Astrocyte of the cerebellum (primary cell): ENCODE measurements at regions not wholly inside any gene's neighbourhood (a gene's known extent, or its start where the extent isn't known, plus 50 kb on each side); places are given as distances from the start of the nearest gene placed in this dataset.

ENCODE experiments used
- DNase-seq: peaks from one replicate; pipeline ENCODE4 v3.0.0-alpha.2; 2011; ENCODE audit warnings: low read depth
- H3K4me3 ChIP-seq: 2 replicates; pipeline ENCODE4 v1.5.1; 2011; ENCODE audit warnings: mild to moderate bottlenecking, low read depth, low read length, moderate library complexity
- CTCF ChIP-seq: IDR thresholded peaks from 2 replicates; pipeline ENCODE4 v1.5.1; 2012; ENCODE audit warnings: low read length, low read depth, moderate library complexity, mild to moderate bottlenecking; ENCODE audit errors: missing control alignments
- in situ Hi-C: cut with HindIII; loops from 2 replicates; pipeline ENCODE4 v1.10.0; 2017; ENCODE audit warnings: low sequenced_read_pairs

- H3K4me3 ChIP-seq = no peak overlapping the region
- DNase-seq = no peak
- in situ Hi-C loops = no loop called here
- TF ChIP-seq CTCF = no peak
These were observed 940.5 kb upstream of the DDX18 start for GRCh38 chr2:116874021-116874420.

GRCh38 chr2:116877274-116877673 is 937.2 kb upstream of the DDX18 start:
- in situ Hi-C loops = no loop called here
- H3K4me3 ChIP-seq = no peak overlapping the region
- no peak for DNase-seq
- no peak for TF ChIP-seq CTCF

- DNase-seq = no peak
- H3K4me3 ChIP-seq = no peak overlapping the region
- no peak for TF ChIP-seq CTCF
- in situ Hi-C loops = no loop called here
These were observed 936.5 kb upstream of the DDX18 start for GRCh38 chr2:116877944-116878343.

GRCh38 chr2:116879650-116880160 is 934.8 kb upstream of the DDX18 start:
- in situ Hi-C loops = no loop called here

GRCh38 chr2:116891191-116891590 is 923.3 kb upstream of the DDX18 start:
- TF ChIP-seq CTCF = no peak
- no peak overlapping the region for H3K4me3 ChIP-seq
- DNase-seq = no peak
- in situ Hi-C loops = no loop called here

More at GRCh38 chr2:116879650-116880160, 934.8 kb upstream of the DDX18 start:
- no peak overlapping the region for H3K4me3 ChIP-seq
- no peak for TF ChIP-seq CTCF
- no peak for DNase-seq

GRCh38 chr2:116911540-116911939 is 903.0 kb upstream of the DDX18 start:
- no peak for DNase-seq
- in situ Hi-C loops = no loop called here
- no peak overlapping the region for H3K4me3 ChIP-seq
- TF ChIP-seq CTCF = no peak

- no peak overlapping the region for H3K4me3 ChIP-seq
- in situ Hi-C loops = no loop called here
- no peak for TF ChIP-seq CTCF
- no peak for DNase-seq
These were observed 898.8 kb upstream of the DDX18 start for GRCh38 chr2:116915673-116916072.
